ENCODE measurements at regions not wholly inside any gene's neighbourhood (a gene's known extent, or its start where the extent isn't known, plus 50 kb on each side); places are given as distances from the start of the nearest gene placed in this dataset.

GRCh38 chr2:223219872-223220657, 168.1 kb downstream of the KCNE4 start:
- DNase-seq (ENCODE audit: low read depth): no peak
- in situ Hi-C loops (cut with HindIII; ENCODE audit: low sequenced_read_pairs): no loop called here
- no peak overlapping the region for H3K4me3 ChIP-seq (ENCODE audit: low read depth, low read length)
- no peak for TF ChIP-seq CTCF (IDR thresholded peaks at IDR 0.05; ENCODE audit: low read depth, low read length, missing control alignments)

GRCh38 chr2:223220658-223220925, 168.6 kb downstream of the KCNE4 start:
- no peak overlapping the region for H3K4me3 ChIP-seq (ENCODE audit: low read depth, low read length)
- in situ Hi-C loops (cut with HindIII; ENCODE audit: low sequenced_read_pairs): no loop called here
- no peak for TF ChIP-seq CTCF (IDR thresholded peaks at IDR 0.05; ENCODE audit: low read depth, low read length, missing control alignments)
- DNase-seq (ENCODE audit: low read depth): no peak

- no peak overlapping the region for H3K4me3 ChIP-seq (ENCODE audit: low read depth, low read length)
- in situ Hi-C loops (cut with HindIII; ENCODE audit: low sequenced_read_pairs): no loop called here
- no peak for TF ChIP-seq CTCF (IDR thresholded peaks at IDR 0.05; ENCODE audit: low read depth, low read length, missing control alignments)
- DNase-seq (ENCODE audit: low read depth): no peak
Measured at GRCh38 chr2:223221139-223221835, 169.3 kb downstream of the KCNE4 start.

GRCh38 chr2:223222397-223222796, 170.4 kb downstream of the KCNE4 start:
- in situ Hi-C loops (cut with HindIII; ENCODE audit: low sequenced_read_pairs): no loop called here
- DNase-seq (ENCODE audit: low read depth): no peak
- no peak for TF ChIP-seq CTCF (IDR thresholded peaks at IDR 0.05; ENCODE audit: low read depth, low read length, missing control alignments)
- H3K4me3 ChIP-seq (ENCODE audit: low read depth, low read length): no peak overlapping the region

GRCh38 chr2:223223156-223223555, 171.2 kb downstream of the KCNE4 start:
- in situ Hi-C loops (cut with HindIII; ENCODE audit: low sequenced_read_pairs): no loop called here
- no peak for TF ChIP-seq CTCF (IDR thresholded peaks at IDR 0.05; ENCODE audit: low read depth, low read length, missing control alignments)
- no peak for DNase-seq (ENCODE audit: low read depth)
- H3K4me3 ChIP-seq (ENCODE audit: low read depth, low read length): no peak overlapping the region

- no peak overlapping the region for H3K4me3 ChIP-seq (ENCODE audit: low read depth, low read length)
- TF ChIP-seq CTCF (IDR thresholded peaks at IDR 0.05; ENCODE audit: low read depth, low read length, missing control alignments): no peak
- in situ Hi-C loops (cut with HindIII; ENCODE audit: low sequenced_read_pairs): no loop called here
- DNase-seq (ENCODE audit: low read depth): no peak
Measured at GRCh38 chr2:223225266-223225665, 173.3 kb downstream of the KCNE4 start.

Data from astrocyte of the cerebellum (primary cell).